ENCODE measurements at regions not wholly inside any gene's neighbourhood (a gene's known extent, or its start where the extent isn't known, plus 50 kb on each side); places are given as distances from the start of the nearest gene placed in this dataset.

GRCh38 chr6:140370976-140371870 is 996.8 kb upstream of the CITED2 start:
- no peak for TF ChIP-seq CTCF (IDR thresholded peaks at IDR 0.05)
- no peak for TF ChIP-seq POLR2A (IDR thresholded peaks at IDR 0.05)
